ENCODE measurements at regions not wholly inside any gene's neighbourhood (a gene's known extent, or its start where the extent isn't known, plus 50 kb on each side); places are given as distances from the start of the nearest gene placed in this dataset.
"Not testable (repeated sequence)": the region's sequence is repeated elsewhere in the genome, so short reads cannot be mapped to it uniquely, and the experiment has no call there.

DNA sequence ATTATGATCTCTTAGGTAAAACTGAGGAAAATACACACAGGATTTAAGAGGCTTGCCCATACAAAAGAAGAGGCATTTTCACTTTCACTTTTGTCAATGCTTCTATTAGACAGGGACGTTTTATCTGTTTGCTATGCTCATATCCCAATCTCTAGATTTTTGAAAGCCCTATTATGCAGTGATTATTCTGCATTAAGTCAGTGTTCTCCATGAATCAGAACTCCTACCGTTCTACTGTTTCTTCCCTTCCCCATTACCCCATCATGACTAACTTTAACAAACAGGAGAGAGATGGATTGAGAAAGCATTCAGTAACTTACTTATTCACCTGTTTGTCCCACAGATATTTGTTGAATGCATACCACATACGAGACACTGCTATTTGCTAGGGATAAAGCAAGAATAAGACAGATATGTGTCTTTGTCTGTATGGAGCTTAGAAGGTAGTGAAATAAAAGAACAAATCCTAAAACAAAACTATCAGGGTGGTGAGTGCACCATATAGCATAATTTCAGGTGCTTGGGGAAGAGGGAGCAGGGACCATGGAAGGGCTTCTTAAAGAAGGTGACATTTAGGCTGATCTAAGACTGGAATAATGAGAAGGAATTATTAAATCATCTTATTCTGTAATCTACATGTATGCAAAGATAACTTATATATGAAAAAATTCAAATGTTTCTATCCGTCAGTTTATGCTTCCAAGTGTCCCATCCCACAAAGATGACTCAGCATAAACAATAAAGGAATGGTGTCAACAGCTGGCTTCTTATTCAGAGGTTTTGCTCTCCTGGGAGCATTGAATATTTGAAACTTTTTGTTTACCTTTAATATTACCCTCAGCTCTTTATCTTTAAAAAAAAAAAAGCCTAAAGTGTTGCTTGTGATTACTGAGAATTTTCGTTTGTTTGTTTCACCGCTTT is 328.1 kb downstream of the HINT1 start:
- no peak for DNase-seq (ENCODE audit: low spot score)

DNA sequence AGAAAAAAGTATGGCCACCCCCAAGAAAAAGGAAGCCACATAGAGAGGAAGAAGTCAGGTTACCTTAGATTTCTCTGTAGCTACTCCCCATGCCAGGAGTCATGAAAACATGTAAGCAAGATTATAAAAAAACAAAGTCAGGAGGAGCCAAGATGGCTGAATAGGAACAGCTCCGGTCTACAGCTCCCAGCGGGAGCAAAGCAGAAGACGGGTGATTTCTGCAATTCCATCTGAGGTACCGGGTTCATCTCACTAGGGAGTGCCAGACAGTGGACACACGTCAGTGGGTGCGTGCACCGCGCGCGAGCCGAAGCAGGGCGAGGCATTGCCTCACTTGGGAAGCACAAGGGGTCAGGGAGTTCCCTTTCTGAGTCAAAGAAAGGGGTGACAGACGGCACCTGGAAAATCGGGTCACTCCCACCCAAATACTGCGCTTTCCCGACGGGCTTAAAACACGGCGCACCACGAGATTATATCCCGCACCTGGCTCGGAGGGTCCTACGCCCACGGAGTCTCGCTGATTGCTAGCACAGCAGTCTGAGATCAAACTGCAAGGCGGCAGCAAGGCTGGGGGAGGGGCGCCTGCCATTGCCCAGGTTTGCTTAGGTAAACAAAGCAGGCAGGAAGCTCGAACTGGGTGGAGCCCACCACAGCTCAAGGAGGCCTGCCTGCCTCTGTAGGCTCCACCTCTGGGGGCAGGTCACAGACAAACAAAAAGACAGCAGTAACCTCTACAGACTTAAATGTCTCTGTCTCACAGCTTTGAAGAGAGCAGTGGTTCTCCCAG is 347.3 kb downstream of the HINT1 start:
- DNase-seq (ENCODE audit: low spot score): not testable (repeated sequence)

DNA sequence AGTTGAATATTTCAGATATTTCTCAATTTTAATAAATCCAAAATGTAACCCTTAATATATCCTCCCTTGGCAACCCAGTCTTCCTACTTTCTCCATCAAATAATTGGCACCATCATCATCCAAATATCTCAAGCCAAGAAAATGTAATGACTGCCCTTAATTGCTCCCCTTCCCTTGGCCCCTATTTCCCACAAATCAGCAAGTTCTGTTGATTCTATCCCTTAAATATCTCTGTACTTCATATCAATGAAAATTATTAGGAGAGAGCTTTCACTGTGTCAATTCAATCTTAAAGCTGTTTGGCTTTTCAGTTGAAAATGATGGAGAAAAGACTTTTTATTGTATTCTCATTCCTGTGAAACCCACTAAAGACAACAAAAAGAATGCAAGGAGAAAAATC is 349.8 kb downstream of the HINT1 start:
- no peak for DNase-seq (ENCODE audit: low spot score)

DNA sequence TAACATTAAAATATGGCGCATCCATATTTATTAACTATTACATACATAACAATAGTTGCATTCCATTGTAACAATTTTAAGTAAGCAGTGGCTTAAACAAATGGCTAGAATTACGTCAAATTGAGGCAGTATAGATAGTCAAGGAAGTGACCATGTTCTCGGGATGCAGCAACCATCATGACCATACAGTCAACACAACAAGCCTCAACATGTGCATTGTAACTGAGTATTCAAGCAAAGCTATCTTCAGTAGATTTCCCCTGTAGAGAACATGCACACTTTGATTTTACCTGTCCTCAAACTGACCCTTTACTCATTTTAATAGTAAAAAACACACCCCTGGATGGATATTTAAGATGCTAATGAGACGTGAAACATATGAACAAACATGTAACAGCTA is 356.4 kb downstream of the HINT1 start:
- DNase-seq (ENCODE audit: low spot score): no peak

DNA sequence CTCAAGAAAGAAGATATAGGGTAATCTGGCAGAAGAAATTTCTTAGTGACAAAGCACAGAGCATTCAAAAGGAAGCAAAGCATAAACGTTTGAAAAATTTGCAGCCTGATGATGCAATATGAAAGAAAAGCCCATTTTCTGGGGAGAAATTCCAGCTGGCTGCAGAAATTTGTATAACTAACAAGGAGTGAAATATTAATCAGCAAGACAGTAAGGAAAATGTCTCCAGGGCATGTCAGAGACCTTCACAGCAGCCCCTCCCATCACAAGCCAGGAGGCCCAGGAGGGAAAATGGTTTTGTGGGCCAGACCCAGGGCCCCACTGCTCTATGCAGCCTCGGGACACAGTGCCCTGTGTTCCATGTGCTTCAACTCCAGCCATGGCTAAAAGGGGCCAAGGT is 359.4 kb downstream of the HINT1 start:
- DNase-seq (ENCODE audit: low spot score): no peak

DNA sequence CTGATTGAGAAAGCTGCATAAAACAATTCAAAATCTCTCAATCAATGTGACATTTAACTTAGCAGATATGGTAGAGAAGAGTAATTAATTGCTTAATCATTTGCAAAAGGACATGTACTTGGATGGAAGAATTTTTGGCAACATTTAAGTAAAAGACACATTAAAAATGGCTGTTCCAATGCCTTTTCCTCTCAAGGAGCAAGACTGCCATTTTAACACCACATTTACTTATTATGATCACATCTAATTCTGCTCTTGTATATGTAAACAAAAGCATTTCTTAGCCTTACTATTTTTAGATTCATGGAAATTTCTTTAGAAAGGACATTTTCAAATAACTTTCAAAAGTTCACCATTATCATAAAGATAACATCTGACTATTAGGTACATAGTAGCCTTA is 360.0 kb downstream of the HINT1 start:
- DNase-seq (ENCODE audit: low spot score): no peak

DNA sequence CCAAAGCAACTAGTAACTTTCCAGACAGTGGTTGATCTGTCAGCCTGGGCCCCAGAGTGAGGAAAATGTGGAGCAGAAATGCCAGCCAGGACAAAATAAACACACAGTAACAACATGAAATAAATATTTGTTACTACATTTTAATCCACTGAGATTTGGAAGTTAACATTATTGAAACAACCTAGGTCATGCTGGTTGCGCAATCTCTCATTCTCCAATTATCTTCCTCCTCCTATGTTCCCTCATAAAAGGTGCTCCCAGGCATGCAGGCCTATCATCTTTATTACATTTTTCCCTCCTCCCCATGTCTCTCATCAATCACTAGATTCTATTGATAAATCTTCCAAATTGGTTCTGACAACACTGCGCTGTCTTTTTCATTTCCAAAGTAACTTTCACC is 363.1 kb downstream of the HINT1 start:
- DNase-seq (ENCODE audit: low spot score): no peak

DNA sequence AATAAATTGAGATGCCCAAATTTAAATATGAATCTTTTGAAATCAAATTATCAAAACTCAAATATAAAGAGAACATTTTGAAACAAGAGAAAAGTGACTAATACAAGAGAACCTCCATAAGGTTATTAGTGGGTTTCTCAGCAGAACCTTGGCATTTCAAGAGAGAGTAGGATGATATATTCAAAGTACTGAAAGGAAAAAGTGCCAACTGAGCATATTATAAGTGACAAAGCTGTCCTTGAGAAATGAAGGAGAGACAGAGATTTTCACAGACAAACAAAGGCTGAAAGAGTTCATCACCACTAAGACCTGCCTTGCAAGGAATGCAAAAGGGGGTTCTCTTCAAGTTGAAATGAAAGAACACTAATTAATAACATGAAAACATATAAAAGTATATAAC is 366.0 kb downstream of the HINT1 start:
- DNase-seq (ENCODE audit: low spot score): no peak

DNA sequence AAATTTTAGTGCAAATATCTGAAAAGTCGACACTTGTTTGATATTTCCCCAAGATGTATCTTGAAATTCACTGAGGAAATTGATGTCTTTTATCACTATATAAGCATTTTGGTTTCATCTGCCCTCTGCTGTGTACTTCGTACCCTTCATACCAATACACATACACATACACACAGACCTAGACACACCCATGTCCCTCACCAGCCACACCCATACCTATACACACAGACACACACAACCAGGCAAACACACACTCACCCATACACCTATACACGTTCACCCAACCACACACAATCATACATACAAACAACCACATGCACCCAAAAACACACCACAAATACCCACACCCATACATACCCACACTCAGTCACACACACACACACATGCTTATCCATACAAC is 367.8 kb downstream of the HINT1 start:
- no peak for DNase-seq (ENCODE audit: low spot score)

DNA sequence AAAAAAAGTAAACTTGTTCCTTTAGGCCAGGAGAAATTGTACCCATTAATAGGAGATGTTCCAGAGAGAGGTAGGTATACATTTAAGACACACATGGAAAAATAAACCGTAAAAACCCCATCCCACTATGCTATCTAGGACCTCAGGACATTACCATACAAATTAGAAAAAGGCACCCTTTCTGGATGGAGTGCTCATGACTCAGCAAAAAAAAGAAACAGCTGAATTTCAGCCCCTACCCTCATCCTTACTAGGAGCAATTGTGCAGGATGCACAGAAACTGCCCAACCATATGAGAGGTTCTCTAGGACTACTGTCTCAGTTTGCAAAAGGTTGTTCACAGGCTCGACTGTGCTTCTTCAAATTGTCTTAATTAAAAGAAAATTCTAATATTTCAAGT is 368.2 kb downstream of the HINT1 start:
- no peak for DNase-seq (ENCODE audit: low spot score)

DNA sequence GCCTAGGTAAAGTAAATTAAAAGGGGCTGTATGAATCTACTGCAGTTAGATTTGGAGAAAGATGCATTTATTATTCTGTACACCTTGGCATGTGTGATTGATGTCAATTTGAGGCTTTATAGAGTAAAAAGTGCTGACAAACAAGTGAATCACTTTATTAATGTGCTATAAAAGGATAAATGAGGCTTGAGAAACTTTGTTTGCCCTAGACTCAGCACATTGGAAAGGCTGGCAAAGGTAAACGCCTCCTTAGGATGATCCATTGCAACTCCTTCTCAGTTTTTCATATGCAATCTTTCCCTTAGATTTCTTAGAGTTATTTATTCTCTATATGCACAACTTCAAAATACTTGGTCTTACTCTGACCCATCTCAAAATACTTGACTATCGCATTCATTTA is 369.0 kb downstream of the HINT1 start:
- no peak for DNase-seq (ENCODE audit: low spot score)

DNA sequence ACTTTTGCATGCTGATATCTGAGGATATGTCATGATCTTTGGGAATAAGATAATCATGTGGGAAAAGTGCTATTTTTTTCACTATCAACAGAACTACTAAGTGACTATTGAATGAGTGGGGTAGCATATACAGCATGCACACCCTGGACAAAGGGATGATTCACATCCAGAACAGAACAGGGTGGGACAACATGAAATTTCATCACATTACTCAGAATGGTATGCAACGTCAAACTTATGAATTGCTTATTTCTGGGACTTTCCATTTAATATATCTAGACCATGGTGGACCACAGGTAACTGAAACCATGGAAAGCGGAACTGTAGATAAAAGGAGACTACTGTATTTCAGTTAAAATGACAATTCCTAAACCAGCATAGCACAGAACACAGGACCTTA is 370.0 kb downstream of the HINT1 start:
- no peak for DNase-seq (ENCODE audit: low spot score)

DNA sequence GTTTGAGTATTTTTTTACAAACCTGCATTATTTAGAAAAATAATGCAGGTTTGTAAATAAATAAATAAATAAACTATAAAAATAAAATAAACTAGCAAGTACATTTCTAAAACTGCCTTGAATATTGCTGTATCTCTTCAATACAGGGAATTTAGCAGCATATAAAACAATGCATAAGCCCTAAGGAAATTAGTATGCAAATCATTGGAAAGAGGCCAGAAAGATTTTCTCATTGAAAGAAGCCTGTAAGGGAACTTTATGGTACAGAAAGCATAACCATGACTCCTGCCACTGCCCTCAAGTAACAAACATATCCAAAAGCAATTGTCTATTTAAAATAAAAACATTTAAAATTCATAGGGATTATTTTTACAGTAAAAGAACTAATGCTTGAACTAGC is 387.3 kb downstream of the HINT1 start:
- no peak for DNase-seq (ENCODE audit: low spot score)

DNA sequence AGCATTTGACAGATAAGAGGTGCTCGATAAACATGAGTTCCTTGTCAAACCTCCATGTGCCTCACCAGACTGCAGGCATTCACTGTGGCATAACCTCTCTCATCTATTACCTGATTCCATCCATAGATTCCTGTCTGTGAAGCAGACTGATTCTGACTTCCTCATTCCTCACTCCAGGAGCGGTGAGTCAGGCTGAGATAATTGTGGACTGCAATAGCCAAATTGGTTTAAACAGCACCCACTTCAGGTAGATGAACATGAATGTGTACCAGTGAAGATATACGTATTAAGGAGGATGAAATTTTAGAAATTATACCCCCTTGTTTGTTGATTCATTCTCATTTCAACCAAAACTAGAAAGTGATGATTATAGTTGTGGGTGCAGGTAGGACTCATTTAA is 391.2 kb downstream of the HINT1 start:
- DNase-seq (ENCODE audit: low spot score): no peak

DNA sequence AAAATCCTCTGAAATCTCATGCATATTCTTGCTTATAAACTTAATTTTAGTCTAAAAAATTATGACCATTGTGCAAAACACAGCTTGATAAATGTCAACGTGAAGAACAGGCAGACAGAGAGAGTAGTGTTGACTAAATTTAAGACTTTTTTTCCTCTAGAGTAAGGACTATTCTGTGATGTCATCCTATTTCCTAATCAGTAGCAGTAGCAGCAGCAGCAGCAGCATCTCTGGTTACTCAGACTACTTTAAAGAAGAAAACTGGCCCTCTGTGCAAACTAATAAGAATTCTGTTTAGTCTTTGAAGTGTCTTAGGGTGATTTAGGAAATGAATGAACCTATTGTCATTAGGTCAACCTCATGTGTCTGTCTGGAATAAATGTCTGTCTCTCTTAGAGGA is 403.0 kb downstream of the HINT1 start:
- no peak for DNase-seq (ENCODE audit: low spot score)

DNA sequence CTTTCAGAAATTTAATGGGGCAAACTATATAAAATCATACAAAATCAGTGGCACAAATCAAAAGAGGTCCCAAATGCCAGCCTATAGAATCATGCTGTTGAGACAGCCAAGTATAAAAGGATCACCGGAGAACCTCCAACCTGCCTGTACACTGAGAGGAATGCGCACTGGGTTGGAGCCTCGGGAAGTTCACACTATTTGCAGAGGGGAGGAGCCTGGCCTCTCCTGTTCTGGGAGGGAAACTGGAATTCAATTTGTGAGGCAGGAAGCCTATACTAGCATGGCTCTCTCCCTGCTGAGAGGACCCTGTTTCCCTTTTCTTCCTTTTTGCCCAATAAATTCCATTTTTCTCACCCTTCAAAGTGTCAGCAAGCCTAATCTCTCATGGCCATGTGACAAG is 406.0 kb downstream of the HINT1 start:
- no peak for DNase-seq (ENCODE audit: low spot score)

DNA sequence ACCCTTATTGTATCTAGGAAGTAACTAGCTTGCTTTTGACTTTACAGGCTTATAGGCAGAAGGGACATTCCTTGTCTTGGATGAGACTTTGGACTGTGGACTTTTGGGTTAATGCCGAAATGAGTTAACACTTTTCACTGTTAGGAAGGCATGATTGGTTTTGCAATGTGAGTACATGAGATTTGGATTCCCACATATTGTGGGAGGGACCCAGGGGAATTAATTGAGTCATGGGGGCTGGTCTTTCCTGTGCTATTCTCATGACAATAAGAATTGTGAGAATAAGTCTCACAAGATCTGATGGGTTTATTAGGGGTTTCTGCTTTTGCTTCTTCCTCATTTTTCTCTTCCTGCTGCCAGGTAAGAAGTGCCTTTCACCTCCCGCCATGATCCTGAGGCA is 417.5 kb downstream of the HINT1 start:
- DNase-seq (ENCODE audit: low spot score): no peak

DNA sequence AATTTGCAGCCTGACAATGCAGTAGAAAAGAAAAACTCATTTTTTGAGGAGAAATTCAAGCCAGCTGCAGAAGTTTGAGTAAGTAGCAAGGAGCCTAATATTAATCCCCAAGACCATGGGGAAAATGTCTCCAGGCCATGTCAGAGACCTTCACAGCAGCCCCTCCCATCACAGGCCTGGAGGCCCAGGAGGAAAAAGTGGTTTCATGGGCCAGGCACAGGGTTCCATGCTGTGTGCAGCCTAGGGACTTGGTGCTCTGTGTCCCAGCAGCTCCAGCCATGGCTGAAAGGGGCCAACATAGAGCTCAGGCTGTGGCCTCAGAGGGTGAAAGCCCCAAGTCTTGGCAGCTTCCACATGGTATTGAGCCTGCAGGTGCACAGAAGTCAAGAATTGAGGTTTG is 418.4 kb downstream of the HINT1 start:
- not testable (repeated sequence) for DNase-seq (ENCODE audit: low spot score)

DNA sequence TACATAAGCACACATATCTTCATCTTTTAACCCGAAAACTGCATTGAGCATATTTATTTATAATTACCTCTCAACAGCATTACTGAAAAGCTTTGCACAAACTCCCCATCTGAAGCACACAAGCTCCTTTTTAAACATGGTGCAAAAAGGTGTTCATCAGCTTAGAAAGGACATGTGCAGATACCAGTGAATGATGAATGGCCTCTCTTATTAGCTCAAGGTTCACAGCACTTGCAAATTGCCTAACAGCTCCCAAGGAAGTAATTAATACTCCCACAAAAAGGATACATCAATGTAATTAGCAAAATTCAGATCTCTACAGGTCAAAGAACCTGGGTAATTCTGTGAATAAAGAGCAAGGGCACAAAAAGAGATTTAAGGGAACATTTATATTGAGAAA is 422.0 kb downstream of the HINT1 start:
- DNase-seq (ENCODE audit: low spot score): no peak

DNA sequence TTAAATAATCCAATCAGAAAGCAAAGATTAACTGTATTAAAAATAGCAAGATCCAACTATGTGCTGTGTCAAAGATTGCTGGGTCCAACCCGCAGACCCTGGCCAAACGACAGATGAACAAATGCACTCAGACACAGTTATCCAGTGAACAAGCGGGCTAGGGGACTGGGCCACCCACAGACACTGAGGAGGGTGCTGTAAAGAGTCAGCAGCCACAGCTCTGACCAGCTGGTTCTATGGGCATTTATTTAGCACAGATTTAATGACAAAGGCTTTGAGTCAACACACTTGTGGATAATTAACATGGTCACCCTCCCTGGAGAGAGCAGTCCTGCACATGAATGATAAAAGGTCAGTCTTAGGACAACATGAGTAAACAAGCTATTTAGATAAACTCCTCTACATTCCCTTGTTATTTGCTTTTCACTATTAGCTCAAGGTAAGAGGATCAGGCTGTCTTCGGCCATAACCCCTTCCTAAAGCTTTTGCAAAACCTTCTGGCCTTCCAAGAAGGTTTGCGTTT is 424.9 kb downstream of the HINT1 start:
- DNase-seq (ENCODE audit: low spot score): no peak

DNA sequence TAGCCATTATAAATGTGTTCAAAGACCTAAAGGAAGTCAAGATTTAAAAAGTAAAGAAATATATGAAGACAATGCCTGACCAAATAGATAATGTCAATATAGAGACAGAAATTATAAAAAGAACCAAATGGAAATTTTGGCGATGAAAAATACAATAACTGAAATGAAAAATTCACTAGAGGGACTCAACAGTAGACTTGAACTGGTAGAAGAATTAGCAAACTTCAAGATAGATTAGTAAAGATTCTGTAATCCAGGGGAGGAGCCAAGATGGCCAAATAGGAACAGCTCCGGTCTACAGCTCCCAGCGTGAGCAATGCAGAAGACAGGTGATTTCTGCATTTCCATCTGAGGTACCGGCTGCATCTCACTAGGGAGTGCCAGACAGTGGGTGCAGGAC is 433.2 kb downstream of the HINT1 start:
- no peak for DNase-seq (ENCODE audit: low spot score)

DNA sequence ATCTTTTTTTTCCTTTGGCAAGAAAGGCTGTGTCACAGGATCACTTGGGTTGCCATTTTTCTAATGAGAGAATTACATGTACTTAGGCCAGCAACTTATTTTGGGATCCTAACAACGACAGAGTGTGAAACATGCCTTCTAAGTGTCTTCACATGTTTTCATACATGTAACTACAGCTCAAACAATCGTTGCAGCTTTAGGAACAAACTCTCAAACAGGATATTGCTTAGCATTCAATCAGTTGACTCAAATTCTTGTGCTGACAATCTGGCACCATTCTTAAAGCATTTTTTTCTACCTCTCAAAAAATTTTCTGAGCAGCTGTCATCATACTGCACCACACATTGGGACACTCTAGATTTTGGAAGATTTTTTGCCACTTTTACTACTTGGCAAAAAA is 435.5 kb downstream of the HINT1 start:
- no peak for DNase-seq (ENCODE audit: low spot score)

DNA sequence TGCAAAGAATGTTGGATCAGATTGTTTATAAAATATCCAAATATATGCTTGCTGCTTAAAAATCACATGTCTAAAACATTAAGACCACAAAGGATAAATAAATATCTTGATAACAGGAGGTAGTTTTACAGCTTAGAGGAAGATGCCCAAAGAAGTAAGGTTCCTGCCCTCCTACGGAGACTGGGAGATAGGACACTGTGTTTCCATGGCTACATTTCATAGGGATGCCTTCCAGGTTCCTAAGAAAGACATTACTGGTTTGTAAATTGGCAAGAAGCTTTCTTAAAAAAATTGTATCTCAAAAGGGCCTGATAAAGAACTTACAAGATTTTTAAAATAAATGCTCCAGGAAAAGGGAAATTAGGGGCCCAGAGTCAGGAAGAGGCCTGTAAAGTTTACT is 437.2 kb downstream of the HINT1 start:
- DNase-seq (ENCODE audit: low spot score): no peak

Measured in CD4-positive, alpha-beta T cell treated with Interleukin-15 for 4 hours (primary cell).